ENCODE measurements at regions not wholly inside any gene's neighbourhood (a gene's known extent, or its start where the extent isn't known, plus 50 kb on each side); places are given as distances from the start of the nearest gene placed in this dataset.

DNA sequence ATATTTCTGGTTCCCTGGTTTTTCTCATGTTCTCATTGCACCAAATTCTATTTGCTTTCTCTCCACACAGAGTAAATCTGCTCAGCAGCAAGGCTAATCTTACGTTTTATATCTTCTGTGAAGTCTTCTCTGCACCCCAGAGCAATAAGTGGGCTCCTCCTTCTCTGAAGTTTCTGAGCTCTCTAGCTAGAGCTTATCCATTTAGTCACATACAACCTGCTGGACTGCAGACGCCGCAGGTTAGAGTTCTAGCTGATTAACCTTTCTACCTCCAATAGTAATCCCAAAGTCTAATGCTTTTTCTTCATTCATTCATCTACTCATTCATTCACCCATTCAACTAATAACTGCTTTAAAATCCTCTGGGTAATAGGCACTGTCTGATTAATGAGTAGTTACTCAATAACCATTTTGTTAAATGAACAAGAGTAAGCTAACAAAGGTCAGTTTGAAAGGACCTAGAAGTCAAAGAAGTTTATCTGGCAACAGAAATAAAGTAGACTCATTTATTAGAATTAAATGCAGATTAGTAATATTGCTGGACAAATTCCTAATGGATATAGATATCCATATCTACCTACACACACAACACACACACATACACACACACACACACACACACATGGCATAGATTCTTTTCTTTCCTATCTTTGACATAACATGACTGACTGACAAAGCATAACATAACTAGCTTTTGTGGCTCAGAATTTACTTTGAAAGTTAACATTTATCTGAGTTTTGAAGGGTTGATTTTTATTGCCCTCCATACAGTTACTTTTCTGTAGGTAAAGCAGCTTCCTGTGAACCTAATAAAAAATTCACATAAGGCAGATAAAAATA lies 984.6 kb upstream of the SEMA6A start:
- TF ChIP-seq YY1 (IDR thresholded peaks at IDR 0.05; ENCODE audit: insufficient read depth, insufficient read length), result no peak
- TF ChIP-seq SUZ12 (IDR thresholded peaks at IDR 0.05; ENCODE audit: extremely low read depth, insufficient read depth, insufficient read length), result no peak

All from NT2/D1 (cell line).